Daoy (cell line): ENCODE measurements at regions not wholly inside any gene's neighbourhood (a gene's known extent, or its start where the extent isn't known, plus 50 kb on each side); places are given as distances from the start of the nearest gene placed in this dataset.
"Not testable (repeated sequence)": the region's sequence is repeated elsewhere in the genome, so short reads cannot be mapped to it uniquely, and the experiment has no call there.

Experiments
- DNase-seq: peaks from one replicate; pipeline ENCODE4 v3.0.0-alpha.2; 2015; ENCODE audit warnings: low read depth

GRCh38 chr18:52175406-52175805 lies 164.6 kb upstream of the DCC start:
- DNase-seq, result no peak

GRCh38 chr18:52183107-52183506 lies 156.9 kb upstream of the DCC start:
- DNase-seq, result no peak

GRCh38 chr18:52190195-52190594 lies 149.8 kb upstream of the DCC start:
- DNase-seq, result no peak

GRCh38 chr18:52190631-52191030 lies 149.4 kb upstream of the DCC start:
- no peak for DNase-seq

- DNase-seq, result no peak
Observed at GRCh38 chr18:52200406-52200805, 139.6 kb upstream of the DCC start.

- no peak for DNase-seq
Observed at GRCh38 chr18:52200921-52201663, 138.9 kb upstream of the DCC start.

- DNase-seq, result no peak
Observed at GRCh38 chr18:52208646-52209045, 131.4 kb upstream of the DCC start.

- no peak for DNase-seq
Observed at GRCh38 chr18:52216109-52216508, 123.9 kb upstream of the DCC start.

GRCh38 chr18:52216666-52217065 lies 123.3 kb upstream of the DCC start:
- no peak for DNase-seq

GRCh38 chr18:52219102-52219501 lies 120.9 kb upstream of the DCC start:
- no peak for DNase-seq

- DNase-seq, result no peak
Observed at GRCh38 chr18:52220062-52220591, 119.9 kb upstream of the DCC start.

GRCh38 chr18:52222211-52222610 lies 117.8 kb upstream of the DCC start:
- DNase-seq, result no peak

- no peak for DNase-seq
Observed at GRCh38 chr18:52227536-52227935, 112.5 kb upstream of the DCC start.

- DNase-seq, result no peak
Observed at GRCh38 chr18:52228166-52228565, 111.8 kb upstream of the DCC start.

GRCh38 chr18:52236131-52236530 lies 103.9 kb upstream of the DCC start:
- DNase-seq, result no peak

GRCh38 chr18:52237551-52237950 lies 102.4 kb upstream of the DCC start:
- no peak for DNase-seq

- no peak for DNase-seq
Observed at GRCh38 chr18:52242711-52243110, 97.3 kb upstream of the DCC start.

GRCh38 chr18:52244658-52245057 lies 95.3 kb upstream of the DCC start:
- no peak for DNase-seq

GRCh38 chr18:52254367-52254766 lies 85.6 kb upstream of the DCC start:
- no peak for DNase-seq

- not testable (repeated sequence) for DNase-seq
Observed at GRCh38 chr18:52257417-52257816, 82.6 kb upstream of the DCC start.

GRCh38 chr18:52275817-52276216 lies 64.2 kb upstream of the DCC start:
- no peak for DNase-seq

GRCh38 chr18:52277785-52278184 lies 62.2 kb upstream of the DCC start:
- DNase-seq, result no peak

GRCh38 chr18:52278191-52278590 lies 61.8 kb upstream of the DCC start:
- DNase-seq, result no peak

GRCh38 chr18:52280702-52281101 lies 59.3 kb upstream of the DCC start:
- no peak for DNase-seq
